Esophagus mucosa (tissue), 1 donor: ENCODE measurements at regions not wholly inside any gene's neighbourhood (a gene's known extent, or its start where the extent isn't known, plus 50 kb on each side); places are given as distances from the start of the nearest gene placed in this dataset.

ENCODE experiments used
- ATAC-seq: fragments of 200-7000 bp; cut with Tn5 transposase; one replicate; pipeline ENCODE4 v1.9.1; 2020
- donor health status: DM: yes; HTN: yes; CAD: no.

GRCh38 chr4:175951794-175952193, 113.8 kb upstream of the WDR17 start:
- no peak for ATAC-seq

- ATAC-seq, result no peak
Observed at GRCh38 chr4:175953116-175953515, 112.5 kb upstream of the WDR17 start.

- ATAC-seq, result no peak
Observed at GRCh38 chr4:175953960-175954521, 111.6 kb upstream of the WDR17 start.

GRCh38 chr4:175954685-175955084, 111.0 kb upstream of the WDR17 start:
- no peak for ATAC-seq

- no peak for ATAC-seq
Observed at GRCh38 chr4:175961604-175962003, 104.0 kb upstream of the WDR17 start.

GRCh38 chr4:175970072-175970471, 95.6 kb upstream of the WDR17 start:
- no peak for ATAC-seq

GRCh38 chr4:175970724-175971123, 94.9 kb upstream of the WDR17 start:
- no peak for ATAC-seq

- no peak for ATAC-seq
Observed at GRCh38 chr4:175971388-175972179, 94.1 kb upstream of the WDR17 start.

- no peak for ATAC-seq
Observed at GRCh38 chr4:175973027-175973923, 92.4 kb upstream of the WDR17 start.

- ATAC-seq, result no peak
Observed at GRCh38 chr4:175983636-175984035, 82.0 kb upstream of the WDR17 start.

GRCh38 chr4:175986668-175987067, 79.0 kb upstream of the WDR17 start:
- ATAC-seq, result no peak

- ATAC-seq, result no peak
Observed at GRCh38 chr4:175988511-175988910, 77.1 kb upstream of the WDR17 start.

- no peak for ATAC-seq
Observed at GRCh38 chr4:175996206-175996605, 69.4 kb upstream of the WDR17 start.

- ATAC-seq, result no peak
Observed at GRCh38 chr4:175997291-175997690, 68.3 kb upstream of the WDR17 start.

GRCh38 chr4:175998782-175999181, 66.9 kb upstream of the WDR17 start:
- ATAC-seq, result no peak

- ATAC-seq, result no peak
Observed at GRCh38 chr4:175999944-176000343, 65.7 kb upstream of the WDR17 start.

GRCh38 chr4:176001151-176002006, 64.3 kb upstream of the WDR17 start:
- ATAC-seq, result no peak

GRCh38 chr4:176002007-176002613, 63.5 kb upstream of the WDR17 start:
- ATAC-seq, result no peak

- no peak for ATAC-seq
Observed at GRCh38 chr4:176005766-176006165, 59.9 kb upstream of the WDR17 start.

GRCh38 chr4:176009254-176009653, 56.4 kb upstream of the WDR17 start:
- no peak for ATAC-seq

- ATAC-seq, result no peak
Observed at GRCh38 chr4:176011529-176011928, 54.1 kb upstream of the WDR17 start.
